ENCODE measurements at regions not wholly inside any gene's neighbourhood (a gene's known extent, or its start where the extent isn't known, plus 50 kb on each side); places are given as distances from the start of the nearest gene placed in this dataset.

GRCh38 chr11:27187848-27188621 is 147.4 kb downstream of the BBOX1 start:
- DNase-seq: no peak

DNA sequence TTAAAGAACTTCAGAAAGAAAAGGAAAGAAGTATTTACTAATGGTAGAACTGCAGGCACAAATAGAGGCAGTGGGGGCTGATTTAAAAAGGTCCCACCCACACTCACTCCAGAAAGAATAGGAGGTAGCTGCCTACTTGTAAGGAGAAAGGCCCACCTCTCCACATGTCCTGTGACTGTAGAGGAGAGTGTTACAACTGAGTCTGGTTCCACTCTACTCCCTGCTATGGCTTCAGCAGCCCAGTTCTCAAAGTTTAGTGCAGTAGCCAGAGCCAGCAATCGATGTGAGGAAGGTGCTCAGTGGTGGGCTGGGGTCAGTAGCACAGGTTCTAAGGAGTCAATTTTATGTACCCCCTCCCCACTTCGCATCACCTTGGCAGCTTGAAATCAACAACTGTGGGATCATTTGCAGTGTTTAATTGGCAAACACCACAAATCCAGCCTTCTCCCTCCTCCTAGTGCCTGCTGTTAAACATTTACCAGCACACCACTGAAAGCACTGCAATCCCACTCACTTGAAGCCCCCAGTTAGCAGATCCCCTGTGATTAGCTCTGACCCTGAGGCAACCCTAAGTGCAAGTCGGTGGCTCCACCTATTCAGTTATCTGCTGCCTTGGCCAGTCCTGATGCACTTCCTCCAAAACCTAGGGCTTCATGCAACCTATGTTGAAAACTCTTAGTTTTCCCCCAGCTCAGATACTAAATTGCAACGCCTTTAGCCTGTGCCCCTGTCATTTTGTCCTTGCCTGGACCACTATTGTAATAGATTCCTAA is 146.6 kb downstream of the BBOX1 start:
- no peak for DNase-seq

GRCh38 chr11:27186580-27186979 is 146.0 kb downstream of the BBOX1 start:
- DNase-seq: peak; percentile 65

GRCh38 chr11:27184458-27185312 is 144.1 kb downstream of the BBOX1 start:
- DNase-seq: peak; percentile 71

GRCh38 chr11:27183672-27184457 is 143.2 kb downstream of the BBOX1 start:
- DNase-seq: peak; percentile 81

- DNase-seq: no peak
These were observed 138.7 kb downstream of the BBOX1 start for GRCh38 chr11:27179334-27179733.

DNA sequence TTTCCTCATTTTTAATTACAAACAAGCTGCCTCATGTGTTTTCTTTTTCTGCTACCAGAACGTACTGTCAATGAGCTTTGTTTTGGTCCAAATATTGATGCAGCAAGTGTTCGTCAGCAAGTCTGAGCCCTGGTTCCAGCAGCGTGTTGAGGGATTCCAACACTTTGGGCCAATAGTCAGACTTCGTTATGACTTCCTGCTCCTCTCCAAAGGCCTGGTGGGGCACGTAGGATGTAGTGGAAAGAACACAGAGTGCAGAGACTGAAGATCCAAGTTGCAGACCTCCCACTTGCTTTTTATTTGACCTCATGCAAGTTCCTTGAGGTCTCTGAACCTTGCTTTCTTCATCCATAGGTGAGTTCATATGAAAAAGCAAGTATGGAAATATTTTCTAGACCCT is 138.2 kb downstream of the BBOX1 start:
- DNase-seq: no peak

Data from fibroblast of skin of right biceps (primary cell).